GM21528 (cell line): ENCODE measurements at regions not wholly inside any gene's neighbourhood (a gene's known extent, or its start where the extent isn't known, plus 50 kb on each side); places are given as distances from the start of the nearest gene placed in this dataset.
"Not testable (repeated sequence)": the region's sequence is repeated elsewhere in the genome, so short reads cannot be mapped to it uniquely, and the experiment has no call there.

Source experiments
- ATAC-seq: cut with Tn5 transposase; IDR thresholded peaks from one replicate; pipeline ENCODE4 v1.9.1; 2021; ENCODE audit warnings: mild to moderate bottlenecking, moderate library complexity; ENCODE audit not compliant: unreplicated experiment, low FRiP score

DNA sequence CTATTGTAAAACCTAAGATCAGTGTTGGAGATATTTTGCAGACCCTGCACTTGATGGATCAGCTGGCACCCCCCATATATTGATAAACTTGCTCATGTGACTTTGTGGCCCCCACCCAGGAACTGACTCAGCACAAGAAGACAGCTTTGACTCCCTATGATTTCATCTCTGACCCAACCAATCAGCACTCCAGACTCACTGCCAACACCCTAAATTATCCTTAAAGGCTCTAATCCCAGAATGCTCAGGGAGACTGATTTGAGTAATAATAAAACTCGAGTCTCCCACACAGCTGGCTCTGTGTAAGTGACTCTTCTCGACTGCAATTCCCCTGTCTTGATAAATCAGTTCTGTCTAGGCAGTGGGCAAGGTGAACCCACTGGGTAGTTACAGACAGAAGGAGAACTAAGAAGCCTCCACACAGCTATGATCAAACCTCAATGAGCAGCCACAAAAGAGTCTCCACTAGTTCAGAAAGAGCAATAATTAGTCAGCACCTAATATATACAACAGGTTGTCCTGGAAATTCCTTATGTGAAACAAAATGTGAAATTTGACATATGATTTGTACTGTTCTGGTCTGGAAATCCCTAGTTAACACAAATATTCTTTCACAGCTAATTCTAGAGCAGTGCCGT lies 52.2 kb downstream of the ACTL7B start:
- no peak for ATAC-seq

DNA sequence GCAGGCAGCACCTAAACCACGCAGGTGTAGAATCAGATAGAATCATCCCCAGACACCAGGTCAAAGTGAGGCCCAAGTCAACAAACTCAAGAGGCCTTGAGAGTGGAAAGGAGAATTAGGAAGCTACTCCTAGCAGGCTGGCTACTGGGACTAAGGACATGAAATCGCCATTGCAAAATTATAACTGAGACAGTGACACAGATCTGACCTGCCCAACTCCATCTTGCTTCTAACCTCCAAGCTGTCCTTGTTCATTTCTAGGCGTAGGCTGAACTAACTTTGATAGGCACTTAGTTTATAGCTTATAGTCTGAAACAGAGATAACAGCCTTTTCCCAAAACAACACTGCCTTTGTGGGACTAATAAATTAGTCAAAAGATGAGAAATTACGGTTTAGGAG lies 52.8 kb downstream of the ACTL7B start:
- ATAC-seq, result no peak

DNA sequence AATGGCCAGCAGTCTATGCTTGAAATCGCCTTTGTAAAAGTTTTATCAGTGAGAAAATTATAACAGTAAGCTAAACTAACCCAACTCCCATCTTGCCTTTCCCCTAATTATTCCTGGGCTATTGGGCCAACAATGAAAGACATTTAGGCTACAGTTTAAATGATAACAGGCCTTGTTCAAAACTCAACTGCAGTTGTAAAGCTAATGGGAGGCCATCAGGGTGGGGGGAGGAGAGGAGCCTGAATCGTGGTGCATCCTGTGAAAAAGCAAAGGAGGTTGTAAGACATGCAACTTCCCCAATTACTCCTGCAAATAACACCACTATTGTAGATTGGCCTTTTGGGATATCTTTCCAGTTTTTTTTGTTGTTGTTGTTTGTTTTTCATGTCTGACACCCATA lies 53.8 kb downstream of the ACTL7B start:
- no peak for ATAC-seq

- no peak for ATAC-seq
These were observed 55.1 kb downstream of the ACTL7B start for GRCh38 chr9:108800632-108801099.

DNA sequence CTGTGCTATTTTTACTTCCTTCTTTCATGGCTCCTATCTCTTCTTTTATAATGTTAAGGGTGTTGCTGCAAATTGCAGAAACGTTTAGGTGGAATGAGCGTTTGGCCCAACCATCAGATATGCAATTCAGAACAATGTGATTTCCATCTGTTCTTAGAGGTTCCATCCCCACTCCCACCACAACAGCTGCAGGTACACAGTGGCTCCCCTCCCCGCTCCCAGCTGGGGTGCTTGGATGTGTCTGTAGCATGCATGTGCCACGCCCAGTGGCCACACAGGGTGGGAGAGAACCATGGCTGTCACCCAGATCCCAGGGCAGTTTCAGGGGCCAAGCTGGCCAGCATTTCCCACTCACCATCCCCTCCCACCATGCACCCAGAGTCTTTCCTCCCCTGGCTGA lies 62.2 kb downstream of the ACTL7B start:
- no peak for ATAC-seq

DNA sequence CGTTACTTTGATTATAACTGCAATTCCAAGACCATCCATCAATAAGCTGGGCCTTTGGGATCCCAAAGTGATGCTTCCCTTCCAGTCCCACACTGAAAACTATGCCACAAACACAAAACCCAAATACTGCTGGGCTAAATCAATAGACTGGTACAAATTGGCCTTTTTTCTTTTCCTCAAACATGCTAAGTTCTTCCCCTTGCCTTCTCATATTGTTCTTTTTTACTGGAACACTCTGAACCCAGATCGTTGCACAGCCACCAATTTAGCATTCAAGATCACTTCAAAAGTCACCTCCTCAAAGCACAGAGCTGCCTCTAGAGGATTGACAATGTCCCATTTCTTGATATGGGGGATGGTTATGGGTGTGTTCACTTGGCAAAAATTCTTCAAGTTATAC lies 66.0 kb downstream of the ACTL7B start:
- no peak for ATAC-seq

GRCh38 chr9:108787690-108788048 lies 68.1 kb downstream of the ACTL7B start:
- ATAC-seq, result no peak

DNA sequence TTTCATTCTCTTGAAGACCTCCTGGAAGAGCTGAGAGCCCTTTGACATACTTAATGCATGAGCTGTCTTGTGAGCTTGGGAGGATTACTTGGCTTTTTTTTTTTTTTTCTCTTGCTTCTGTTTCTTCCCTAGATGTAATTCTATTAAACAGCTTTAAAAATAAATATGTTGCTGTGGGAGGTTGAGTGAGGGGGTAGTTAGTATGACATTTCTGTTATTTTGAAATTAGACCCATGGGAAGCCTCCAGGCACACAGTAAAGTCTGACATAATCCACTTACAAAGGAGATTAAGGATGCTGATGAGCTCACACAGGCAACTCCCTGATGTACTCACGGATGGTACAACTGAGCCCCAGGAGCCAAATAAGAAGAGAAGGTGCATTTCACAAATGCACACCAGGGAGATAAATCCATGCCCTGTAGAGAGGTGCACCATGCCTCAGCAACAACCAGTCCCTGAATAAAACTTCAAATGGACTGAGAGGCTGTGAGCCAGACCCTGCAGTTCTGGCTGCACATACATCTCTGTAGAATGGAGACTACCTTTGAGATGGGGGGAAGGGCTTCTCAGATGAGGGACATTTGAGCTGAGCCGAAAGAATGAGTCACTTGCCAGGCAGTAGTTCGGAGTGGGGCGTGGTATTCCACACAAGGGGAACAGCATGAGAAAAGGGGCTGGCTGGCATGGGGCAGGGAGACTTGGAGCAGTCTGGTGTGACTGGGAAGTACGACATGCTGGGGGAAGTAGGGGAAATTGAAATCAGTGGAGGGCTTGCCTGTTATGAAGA lies 68.7 kb downstream of the ACTL7B start:
- no peak for ATAC-seq

- no peak for ATAC-seq
These were observed 69.5 kb downstream of the ACTL7B start for GRCh38 chr9:108786322-108786721.

GRCh38 chr9:108784998-108785397 lies 70.8 kb downstream of the ACTL7B start:
- no peak for ATAC-seq

GRCh38 chr9:108783731-108784495 lies 71.9 kb downstream of the ACTL7B start:
- ATAC-seq, result no peak

- no peak for ATAC-seq
These were observed 72.5 kb downstream of the ACTL7B start for GRCh38 chr9:108783326-108783725.

- no peak for ATAC-seq
These were observed 74.6 kb downstream of the ACTL7B start for GRCh38 chr9:108780942-108781734.

GRCh38 chr9:108779551-108780325 lies 76.0 kb downstream of the ACTL7B start:
- ATAC-seq, result no peak

DNA sequence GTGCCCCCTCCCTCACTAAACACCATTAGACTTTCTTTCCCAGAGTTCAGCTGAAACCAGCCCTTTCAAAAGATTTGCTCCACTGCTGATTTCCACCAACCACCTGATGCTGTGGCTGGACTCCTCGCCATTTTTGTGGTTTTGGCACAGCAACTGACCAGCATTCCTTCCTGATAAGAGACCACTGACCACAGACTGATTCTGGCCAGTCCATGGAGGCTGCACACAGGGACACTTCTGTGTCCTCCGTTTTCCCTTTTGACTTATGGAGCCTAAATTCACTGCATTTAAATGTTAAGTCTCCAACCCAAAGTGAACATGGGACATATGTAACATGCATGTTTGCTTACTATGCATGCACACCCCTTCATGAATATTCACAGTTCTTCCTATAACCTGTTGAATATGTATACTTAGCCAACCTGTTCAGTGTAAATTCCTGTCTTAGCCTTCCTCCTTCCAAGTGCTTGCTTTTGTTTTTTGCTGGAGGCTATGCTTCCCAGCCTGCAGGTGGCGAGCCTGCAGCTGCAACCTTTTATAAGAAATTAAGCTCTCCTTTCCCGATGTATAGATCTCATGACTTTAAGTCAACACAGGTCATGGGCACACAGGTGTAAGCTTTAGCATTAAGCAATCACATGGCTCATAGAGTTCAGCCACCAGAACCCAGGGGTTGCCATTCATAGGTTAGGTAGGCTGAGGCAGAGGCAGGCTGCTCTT lies 78.7 kb downstream of the ACTL7B start:
- no peak for ATAC-seq

GRCh38 chr9:108775901-108776306 lies 79.9 kb downstream of the ACTL7B start:
- no peak for ATAC-seq

DNA sequence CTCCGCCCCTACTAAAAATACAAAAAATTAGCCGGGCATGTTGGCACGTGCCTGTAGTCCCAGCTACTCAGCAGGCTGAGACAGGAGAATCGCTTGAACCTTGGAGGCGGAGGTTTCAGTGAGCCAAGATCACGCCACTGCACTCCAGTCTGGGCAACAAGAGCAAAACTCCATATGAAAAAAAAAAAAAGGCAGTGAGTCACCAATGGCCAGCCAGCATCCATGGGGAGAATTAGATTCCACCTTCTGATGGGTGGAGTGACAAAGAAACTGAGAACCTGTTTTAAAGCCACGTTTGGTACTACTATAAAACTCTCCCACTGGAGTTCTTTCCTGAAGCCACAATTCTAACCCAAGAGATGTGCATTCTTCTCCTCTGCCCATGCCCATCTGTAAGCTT lies 81.7 kb downstream of the ACTL7B start:
- ATAC-seq, result not testable (repeated sequence)

DNA sequence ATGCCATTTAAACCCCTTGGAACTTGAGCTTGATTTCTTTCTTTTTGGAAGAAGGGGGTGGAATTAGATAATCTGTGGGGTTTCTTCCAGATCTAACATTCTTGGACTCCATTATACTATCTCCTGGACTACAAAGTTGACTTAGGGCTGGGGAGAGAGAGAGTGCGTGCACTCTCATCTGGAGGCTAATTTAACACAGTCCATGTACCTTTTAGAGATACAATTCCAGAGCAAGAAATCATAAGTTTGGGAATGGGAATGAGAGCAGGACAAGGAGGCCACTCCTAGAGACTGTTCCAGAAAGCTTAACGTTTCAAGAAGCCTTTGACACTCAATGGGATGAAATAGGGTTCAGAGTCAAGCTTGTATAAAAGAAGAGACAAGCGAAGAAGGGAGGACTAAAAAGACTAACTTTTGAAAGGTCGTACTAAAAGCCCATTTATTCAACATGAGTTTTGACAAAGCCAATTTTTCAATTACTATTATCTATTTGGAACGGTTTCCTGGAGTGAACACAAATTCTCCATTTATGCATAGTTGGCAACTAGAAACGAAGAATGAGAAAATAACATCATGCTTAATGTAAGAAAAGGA lies 83.4 kb downstream of the ACTL7B start:
- ATAC-seq, result no peak

GRCh38 chr9:108768744-108769143 lies 87.0 kb downstream of the ACTL7B start:
- no peak for ATAC-seq
